Activated B cell treated with CpG ODN at 0.5 μM for 24 hours (primary cell): ENCODE measurements at regions not wholly inside any gene's neighbourhood (a gene's known extent, or its start where the extent isn't known, plus 50 kb on each side); places are given as distances from the start of the nearest gene placed in this dataset.

ENCODE experiments used
- ATAC-seq: fragments of 200-7000 bp; cut with Tn5 transposase; one replicate; pipeline ENCODE4 v1.10.0; 2021; ENCODE audit warnings: low read depth, mild to moderate bottlenecking, moderate library complexity
- CTCF ChIA-PET: fragments of 350-600 bp; sonication (Branson Sonifier 250); formaldehyde crosslinking; loops from one replicate; lab custom pipeline; 2021; ENCODE audit warnings: antibody characterized with exemption; lab: Charles Lee
- POLR2A ChIA-PET: fragments of 350-600 bp; sonication (Branson Sonifier 250); formaldehyde crosslinking; loops from one replicate; lab custom pipeline; 2021; ENCODE audit warnings: antibody characterized with exemption; lab: Charles Lee
- DNase-seq: peaks from one replicate; pipeline ENCODE4 v3.0.0; 2022
- H3K27ac Mint-ChIP-seq: one replicate; pipeline ENCODE4 v1.8.0; 2020; ENCODE audit warnings: mixed read lengths
- H3K27me3 Mint-ChIP-seq: one replicate; pipeline ENCODE4 v1.8.0; 2021; ENCODE audit warnings: mixed read lengths
- H3K36me3 Mint-ChIP-seq: one replicate; pipeline ENCODE4 v1.8.0; 2021; ENCODE audit warnings: low read depth, mixed read lengths
- H3K4me1 Mint-ChIP-seq: one replicate; pipeline ENCODE4 v1.8.0; 2021; ENCODE audit warnings: mixed read lengths
- H3K4me3 Mint-ChIP-seq: one replicate; pipeline ENCODE4 v1.8.0; 2020; ENCODE audit warnings: mild to moderate bottlenecking, mixed read lengths
- H3K9me3 Mint-ChIP-seq: one replicate; pipeline ENCODE4 v1.8.0; 2020; ENCODE audit warnings: mixed read lengths
- CTCF ChIP-seq: fragments of 200-600 bp; IDR thresholded peaks from one replicate; pipeline ENCODE4 v1.8.0; 2022; ENCODE audit warnings: antibody characterized with exemption, mild to moderate bottlenecking
- intact Hi-C: fragments of 100-400 bp; cut with micrococcal nuclease; formaldehyde crosslinking; loops from one replicate; pipeline ENCODE4 v1.15.1; 2024

GRCh38 chr6:15792842-15793241 is 130.0 kb upstream of the DTNBP1 start:
- Mint-ChIP-seq H3K27me3 (peaks cover 4% of the 10 kb centered on the region), H3K27ac (no peak overlapping the region), H3K4me1 (no peaks in the 10 kb centered on the region)

GRCh38 chr6:15791448-15792181 is 128.8 kb upstream of the DTNBP1 start:
- Mint-ChIP-seq H3K4me1 (no peaks in the 10 kb centered on the region), H3K36me3 (no peaks in the 10 kb centered on the region), H3K4me3 (no peak overlapping the region), H3K9me3 (peaks cover 9% of the 10 kb centered on the region), H3K27ac (no peak overlapping the region), H3K27me3 (peaks cover 6% of the 10 kb centered on the region)
- intact Hi-C loops, result no loop called here
- ChIA-PET POLR2A (no interaction called here), CTCF (no interaction called here)
- no peak for TF ChIP-seq CTCF
- DNase-seq, result no peak
- ATAC-seq, result no peak

More at GRCh38 chr6:15792842-15793241, 130.0 kb upstream of the DTNBP1 start:
- Mint-ChIP-seq H3K4me3 (no peak overlapping the region), H3K9me3 (peaks cover 11% of the 10 kb centered on the region), H3K36me3 (no peaks in the 10 kb centered on the region)
- ATAC-seq (no peak), DNase-seq (no peak)
- ChIA-PET POLR2A (no interaction called here), CTCF (no interaction called here)
- intact Hi-C loops, result no loop called here
- no peak for TF ChIP-seq CTCF

GRCh38 chr6:15790116-15790515 is 127.3 kb upstream of the DTNBP1 start:
- ChIA-PET POLR2A (no interaction called here), CTCF (no interaction called here)
- ATAC-seq (no peak), DNase-seq (no peak)
- intact Hi-C loops, result no loop called here
- Mint-ChIP-seq H3K4me1 (no peaks in the 10 kb centered on the region), H3K4me3 (no peak overlapping the region), H3K36me3 (no peaks in the 10 kb centered on the region), H3K9me3 (peaks cover 12% of the 10 kb centered on the region), H3K27me3 (peaks cover 6% of the 10 kb centered on the region), H3K27ac (no peak overlapping the region)
- no peak for TF ChIP-seq CTCF

- Mint-ChIP-seq H3K36me3 (no peaks in the 10 kb centered on the region), H3K27ac (no peak overlapping the region), H3K4me3 (no peak overlapping the region), H3K27me3 (peaks cover 6% of the 10 kb centered on the region), H3K9me3 (peaks cover 12% of the 10 kb centered on the region), H3K4me1 (no peaks in the 10 kb centered on the region)
- no peak for DNase-seq
- no peak for TF ChIP-seq CTCF
- intact Hi-C loops, result no loop called here
- CTCF ChIA-PET, result no interaction called here
- ATAC-seq, result no peak
- POLR2A ChIA-PET, result no interaction called here
Observed at GRCh38 chr6:15786846-15787245, 124.0 kb upstream of the DTNBP1 start.

- no peak for TF ChIP-seq CTCF
- no peak for DNase-seq
- intact Hi-C loops, result no loop called here
- H3K27me3 Mint-ChIP-seq, result peaks cover 6% of the 10 kb centered on the region
- no peaks in the 10 kb centered on the region for H3K36me3 Mint-ChIP-seq
- ChIA-PET CTCF (no interaction called here), POLR2A (no interaction called here)
- no peak for ATAC-seq
- H3K4me1 Mint-ChIP-seq, result no peaks in the 10 kb centered on the region
- peaks cover 12% of the 10 kb centered on the region for H3K9me3 Mint-ChIP-seq
- H3K4me3 Mint-ChIP-seq, result no peak overlapping the region
- no peak overlapping the region for H3K27ac Mint-ChIP-seq
Observed at GRCh38 chr6:15783484-15783883, 120.7 kb upstream of the DTNBP1 start.
